ENCODE measurements at regions not wholly inside any gene's neighbourhood (a gene's known extent, or its start where the extent isn't known, plus 50 kb on each side); places are given as distances from the start of the nearest gene placed in this dataset.

DNA sequence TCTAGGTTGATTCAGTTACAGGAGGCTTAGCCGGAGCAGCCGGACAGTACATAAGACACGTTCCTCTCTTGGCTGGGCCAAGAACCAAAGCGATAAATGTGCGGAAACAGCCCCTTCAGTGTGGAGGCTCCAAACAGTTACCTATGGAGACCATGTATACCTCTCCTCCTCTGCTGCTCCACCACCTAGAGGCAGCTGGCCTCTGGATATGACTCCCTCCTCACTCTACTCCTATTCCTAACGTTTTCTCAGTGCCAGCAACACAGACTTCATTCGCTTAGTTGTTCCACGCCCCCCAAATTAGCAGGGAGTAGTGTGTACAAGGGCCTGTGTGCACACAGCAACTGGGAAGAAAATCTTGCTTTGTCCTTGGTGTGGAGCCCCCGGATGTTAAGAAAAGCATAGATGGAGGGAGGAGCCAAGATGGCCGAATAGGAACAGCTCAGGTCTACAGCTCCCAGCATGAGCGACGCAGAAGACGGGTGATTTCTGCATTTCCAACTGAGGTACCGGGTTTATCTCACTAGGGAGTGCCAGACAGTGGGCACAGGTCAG is 362.3 kb upstream of the KIRREL3 start:
- no peak overlapping the region for H3K9ac ChIP-seq (ENCODE audit: low read length)
- no peaks in the 10 kb centered on the region for H3K36me3 ChIP-seq (ENCODE audit: control insufficient read depth, insufficient read depth, low read length)
- no peak overlapping the region for H3K4me3 ChIP-seq (ENCODE audit: low read length)
- H3K27me3 ChIP-seq (ENCODE audit: control insufficient read depth, insufficient read depth, low read length), result no peaks in the 10 kb centered on the region
- H3K9me3 ChIP-seq (ENCODE audit: control insufficient read depth, low read length), result no peaks in the 10 kb centered on the region
- no peaks in the 10 kb centered on the region for H3K4me1 ChIP-seq (ENCODE audit: control insufficient read depth, insufficient read depth, low read length)

DNA sequence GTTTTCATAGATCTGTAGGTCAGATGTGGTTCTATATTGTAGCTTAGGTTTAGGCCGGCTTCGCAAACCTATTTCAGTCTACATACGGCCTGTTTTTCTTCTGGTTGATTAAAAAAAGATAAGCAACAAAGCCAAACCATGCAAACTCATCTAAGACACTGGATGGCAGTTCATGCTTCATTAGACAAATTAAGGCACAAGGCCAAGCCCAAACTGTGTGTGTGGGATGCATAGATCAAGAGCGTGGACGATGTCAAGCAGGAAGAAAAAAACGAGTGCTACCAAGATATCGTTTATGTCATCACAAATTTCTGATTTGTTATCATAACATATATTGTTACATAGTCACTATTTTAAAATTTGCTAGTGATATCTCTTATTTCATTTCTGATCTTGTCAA is 357.6 kb upstream of the KIRREL3 start:
- Histone ChIP-seq H3K27me3 (ENCODE audit: control insufficient read depth, insufficient read depth, low read length) (no peaks in the 10 kb centered on the region), H3K4me1 (ENCODE audit: control insufficient read depth, insufficient read depth, low read length) (no peaks in the 10 kb centered on the region), H3K9me3 (ENCODE audit: control insufficient read depth, low read length) (no peaks in the 10 kb centered on the region), H3K36me3 (ENCODE audit: control insufficient read depth, insufficient read depth, low read length) (no peaks in the 10 kb centered on the region), H3K9ac (ENCODE audit: low read length) (no peak overlapping the region), H3K4me3 (ENCODE audit: low read length) (no peak overlapping the region)

DNA sequence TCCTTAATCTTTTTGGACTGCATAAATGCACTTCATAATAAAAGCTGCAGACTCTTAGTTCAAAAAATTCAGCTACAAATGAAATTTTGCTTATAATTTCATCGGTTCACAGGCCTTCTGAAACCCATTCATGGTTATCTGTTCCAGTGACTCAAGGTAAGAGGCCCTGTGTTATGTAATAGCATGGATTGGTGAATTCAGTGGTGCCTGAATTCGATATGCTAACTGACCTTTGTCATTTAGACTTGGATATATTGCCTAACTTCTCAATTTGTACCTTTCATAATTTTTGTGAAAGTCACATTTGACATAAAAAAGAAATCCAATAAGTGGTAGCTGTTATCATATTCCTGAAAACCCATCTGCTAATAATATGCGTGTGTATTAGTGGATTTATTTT is 349.9 kb upstream of the KIRREL3 start:
- Histone ChIP-seq H3K4me1 (ENCODE audit: control insufficient read depth, insufficient read depth, low read length) (no peaks in the 10 kb centered on the region), H3K36me3 (ENCODE audit: control insufficient read depth, insufficient read depth, low read length) (no peaks in the 10 kb centered on the region), H3K9ac (ENCODE audit: low read length) (no peak overlapping the region)

DNA sequence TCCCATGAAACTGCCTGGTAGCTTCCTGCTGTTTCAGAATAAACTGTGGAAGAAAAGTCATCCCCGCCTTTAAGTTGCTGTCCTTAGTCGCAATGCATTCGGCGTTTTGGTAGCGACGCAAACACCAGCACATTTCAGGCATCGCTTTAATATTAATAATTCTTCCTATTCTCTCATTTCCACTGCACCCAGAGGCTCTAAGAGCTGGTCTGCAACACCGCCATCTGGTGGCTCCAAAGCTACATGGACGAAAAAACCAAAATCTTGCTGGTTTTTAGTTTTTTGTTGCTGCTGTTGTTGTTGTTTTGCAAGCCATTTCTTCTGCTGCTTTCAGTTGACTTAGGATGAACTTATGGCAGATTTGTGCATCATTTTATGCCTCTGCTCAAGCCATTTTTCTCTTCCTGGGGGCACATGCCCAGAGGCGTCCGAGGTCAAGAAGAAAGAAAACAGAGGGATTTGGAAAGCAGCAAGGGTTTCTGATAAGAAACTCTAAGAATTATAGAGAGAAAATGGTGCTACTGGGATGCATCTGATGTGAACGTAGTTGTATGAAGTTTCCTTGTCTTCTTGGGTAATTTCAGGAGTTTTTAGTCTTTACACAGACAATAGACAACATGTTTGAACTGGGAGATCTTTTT is 345.4 kb upstream of the KIRREL3 start:
- Histone ChIP-seq H3K9me3 (ENCODE audit: control insufficient read depth, low read length) (no peaks in the 10 kb centered on the region), H3K27me3 (ENCODE audit: control insufficient read depth, insufficient read depth, low read length) (no peaks in the 10 kb centered on the region), H3K4me1 (ENCODE audit: control insufficient read depth, insufficient read depth, low read length) (no peaks in the 10 kb centered on the region), H3K9ac (ENCODE audit: low read length) (no peak overlapping the region), H3K36me3 (ENCODE audit: control insufficient read depth, insufficient read depth, low read length) (no peaks in the 10 kb centered on the region), H3K4me3 (ENCODE audit: low read length) (no peak overlapping the region)

More for the DNA sequence above, 349.9 kb upstream of the KIRREL3 start:
- no peak overlapping the region for H3K4me3 ChIP-seq (ENCODE audit: low read length)
- no peaks in the 10 kb centered on the region for H3K27me3 ChIP-seq (ENCODE audit: control insufficient read depth, insufficient read depth, low read length)
- H3K9me3 ChIP-seq (ENCODE audit: control insufficient read depth, low read length), result no peaks in the 10 kb centered on the region

DNA sequence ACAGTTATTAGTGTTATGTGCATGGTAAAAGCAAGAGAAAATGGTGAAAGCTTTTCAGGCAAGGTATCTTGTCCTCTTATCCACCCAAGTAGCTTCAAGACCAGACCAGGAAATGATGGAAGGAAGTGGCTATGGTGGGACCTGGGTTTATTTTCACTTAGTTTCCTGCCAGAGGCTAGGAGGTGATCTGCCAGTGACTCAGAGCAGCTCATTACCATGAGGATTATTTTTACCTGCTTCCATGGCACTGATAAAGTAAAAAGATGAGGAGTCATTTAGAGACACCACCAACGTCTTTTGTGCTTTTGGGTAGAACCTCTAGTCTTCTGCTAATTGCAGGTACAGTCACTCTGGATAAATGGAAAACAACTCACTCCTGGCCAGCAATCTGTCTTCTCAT is 339.9 kb upstream of the KIRREL3 start:
- Histone ChIP-seq H3K9ac (ENCODE audit: low read length) (no peak overlapping the region), H3K4me3 (ENCODE audit: low read length) (no peak overlapping the region), H3K9me3 (ENCODE audit: control insufficient read depth, low read length) (no peaks in the 10 kb centered on the region), H3K4me1 (ENCODE audit: control insufficient read depth, insufficient read depth, low read length) (no peaks in the 10 kb centered on the region), H3K27me3 (ENCODE audit: control insufficient read depth, insufficient read depth, low read length) (no peaks in the 10 kb centered on the region), H3K36me3 (ENCODE audit: control insufficient read depth, insufficient read depth, low read length) (no peaks in the 10 kb centered on the region)

DNA sequence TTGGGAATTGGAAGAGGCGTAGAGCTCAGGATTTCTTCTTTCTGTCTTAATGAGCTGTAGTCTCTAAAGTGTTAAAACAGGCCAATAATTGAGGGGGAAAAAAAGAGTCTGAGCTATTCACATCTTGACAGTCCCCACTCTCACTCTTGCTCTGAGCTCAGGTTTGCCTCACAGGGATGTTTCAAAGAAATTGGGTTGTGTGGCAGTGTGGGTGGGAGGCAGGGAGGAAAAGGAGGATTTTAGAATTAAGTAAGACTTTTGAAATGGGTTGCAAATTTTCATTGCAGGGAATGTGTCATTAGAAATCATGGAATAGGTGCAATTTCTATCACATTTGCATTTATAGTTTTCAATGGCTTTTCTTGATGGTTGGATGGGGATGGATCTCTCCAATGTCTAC is 338.8 kb upstream of the KIRREL3 start:
- Histone ChIP-seq H3K36me3 (ENCODE audit: control insufficient read depth, insufficient read depth, low read length) (no peaks in the 10 kb centered on the region), H3K27me3 (ENCODE audit: control insufficient read depth, insufficient read depth, low read length) (no peaks in the 10 kb centered on the region), H3K9ac (ENCODE audit: low read length) (no peak overlapping the region), H3K9me3 (ENCODE audit: control insufficient read depth, low read length) (no peaks in the 10 kb centered on the region), H3K4me3 (ENCODE audit: low read length) (no peak overlapping the region), H3K4me1 (ENCODE audit: control insufficient read depth, insufficient read depth, low read length) (no peaks in the 10 kb centered on the region)

DNA sequence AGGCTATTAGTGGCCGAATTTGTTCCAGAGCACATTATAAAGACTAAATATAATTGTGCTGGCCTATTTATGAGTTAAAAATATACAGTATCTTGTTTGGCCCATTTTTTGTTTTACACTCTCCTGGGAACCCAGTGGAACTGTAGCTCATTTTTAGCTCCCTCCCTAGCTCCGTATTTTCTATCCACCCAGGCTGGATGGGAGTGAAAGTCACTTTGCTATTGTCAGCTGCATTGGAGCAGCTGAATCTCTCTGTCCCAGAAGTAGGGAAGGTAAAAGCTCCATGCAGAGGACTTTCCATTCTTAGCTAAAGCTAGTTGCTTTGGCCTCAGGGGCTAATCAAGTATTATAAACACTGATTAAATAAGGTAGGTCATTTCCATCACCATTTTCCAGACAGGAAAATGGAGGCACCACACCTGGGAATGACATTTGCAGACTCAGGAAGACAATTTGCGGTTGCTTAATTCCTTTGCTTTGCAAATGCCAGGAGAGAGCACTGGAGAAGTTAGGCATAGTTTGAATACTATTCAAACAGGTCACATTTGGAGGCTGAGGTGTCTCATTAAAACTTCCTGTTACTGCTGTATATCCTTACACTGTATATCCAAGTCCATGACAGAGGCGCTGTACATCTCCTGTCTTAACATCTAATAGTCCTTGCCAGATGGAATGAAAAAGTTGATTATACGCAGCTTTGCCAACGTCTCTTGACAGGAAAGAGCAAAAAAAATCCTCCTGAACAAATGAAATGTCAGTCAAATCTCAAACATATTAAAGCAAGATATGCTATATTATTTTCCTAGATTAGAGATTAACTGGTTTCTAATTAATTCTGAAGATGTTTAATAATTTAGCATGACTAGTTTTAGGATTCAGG is 338.1 kb upstream of the KIRREL3 start:
- Histone ChIP-seq H3K27me3 (ENCODE audit: control insufficient read depth, insufficient read depth, low read length) (no peaks in the 10 kb centered on the region), H3K36me3 (ENCODE audit: control insufficient read depth, insufficient read depth, low read length) (no peaks in the 10 kb centered on the region), H3K4me3 (ENCODE audit: low read length) (no peak overlapping the region), H3K4me1 (ENCODE audit: control insufficient read depth, insufficient read depth, low read length) (no peaks in the 10 kb centered on the region), H3K9ac (ENCODE audit: low read length) (no peak overlapping the region), H3K9me3 (ENCODE audit: control insufficient read depth, low read length) (no peaks in the 10 kb centered on the region)

DNA sequence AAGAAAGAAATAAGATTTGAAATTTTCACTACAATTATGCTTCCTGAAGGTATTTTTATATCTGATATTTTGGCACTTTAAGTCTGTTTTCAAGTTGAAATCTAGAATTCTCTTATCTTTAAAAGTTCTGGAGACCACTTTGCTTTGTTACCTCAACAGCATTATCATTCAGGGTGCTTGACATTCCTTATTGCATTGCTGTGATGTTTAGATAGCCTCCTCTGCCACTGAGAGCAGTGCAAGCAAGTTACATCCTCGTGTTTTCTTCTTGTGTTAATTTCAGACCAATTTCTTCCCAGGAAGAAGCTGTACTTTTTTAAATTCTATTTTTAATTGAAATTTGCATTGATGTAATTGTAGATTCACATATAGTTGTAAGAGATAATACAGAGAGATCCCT is 333.9 kb upstream of the KIRREL3 start:
- Histone ChIP-seq H3K9ac (ENCODE audit: low read length) (no peak overlapping the region), H3K9me3 (ENCODE audit: control insufficient read depth, low read length) (no peaks in the 10 kb centered on the region), H3K4me1 (ENCODE audit: control insufficient read depth, insufficient read depth, low read length) (no peaks in the 10 kb centered on the region), H3K4me3 (ENCODE audit: low read length) (no peak overlapping the region), H3K36me3 (ENCODE audit: control insufficient read depth, insufficient read depth, low read length) (no peaks in the 10 kb centered on the region), H3K27me3 (ENCODE audit: control insufficient read depth, insufficient read depth, low read length) (no peaks in the 10 kb centered on the region)

DNA sequence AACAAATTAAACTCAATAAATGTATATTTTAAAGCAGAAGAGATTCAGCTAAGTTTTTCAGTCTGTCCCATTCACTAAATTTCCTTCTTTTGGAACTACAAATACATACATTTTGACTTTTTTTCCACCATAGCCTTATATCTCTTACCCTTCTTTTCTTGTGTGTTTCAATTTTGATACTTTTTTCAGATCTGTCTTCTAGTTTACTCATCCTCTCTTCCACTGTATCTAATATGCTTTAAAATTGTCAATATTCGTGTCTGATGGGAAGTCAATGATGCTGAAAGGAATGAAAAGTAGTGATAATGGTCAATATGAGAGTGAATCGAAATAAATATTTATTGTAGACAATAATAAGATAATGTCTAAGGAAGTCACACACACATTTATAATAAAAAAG is 332.3 kb upstream of the KIRREL3 start:
- Histone ChIP-seq H3K9ac (ENCODE audit: low read length) (no peak overlapping the region), H3K27me3 (ENCODE audit: control insufficient read depth, insufficient read depth, low read length) (no peaks in the 10 kb centered on the region), H3K9me3 (ENCODE audit: control insufficient read depth, low read length) (no peaks in the 10 kb centered on the region), H3K4me3 (ENCODE audit: low read length) (no peak overlapping the region), H3K36me3 (ENCODE audit: control insufficient read depth, insufficient read depth, low read length) (no peaks in the 10 kb centered on the region), H3K4me1 (ENCODE audit: control insufficient read depth, insufficient read depth, low read length) (no peaks in the 10 kb centered on the region)

DNA sequence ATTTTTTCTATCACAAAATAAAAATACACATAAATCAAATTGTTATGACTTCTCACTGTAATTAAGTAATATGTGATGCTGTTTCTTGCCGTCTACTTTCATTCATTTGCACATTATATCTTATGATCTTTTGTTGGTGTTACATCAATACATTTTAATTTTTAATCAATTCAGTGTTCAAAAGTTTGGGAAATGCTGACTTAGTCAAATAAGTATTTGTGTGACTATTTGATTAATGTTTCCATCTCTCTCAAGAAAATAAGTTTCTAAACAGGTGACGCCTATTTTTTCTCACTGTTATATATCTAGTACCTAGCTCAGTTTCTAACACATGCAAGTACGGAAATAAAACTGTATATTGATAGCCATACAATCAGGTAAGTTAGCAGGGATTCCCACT is 329.5 kb upstream of the KIRREL3 start:
- Histone ChIP-seq H3K9ac (ENCODE audit: low read length) (no peak overlapping the region), H3K27me3 (ENCODE audit: control insufficient read depth, insufficient read depth, low read length) (no peaks in the 10 kb centered on the region), H3K4me1 (ENCODE audit: control insufficient read depth, insufficient read depth, low read length) (no peaks in the 10 kb centered on the region), H3K9me3 (ENCODE audit: control insufficient read depth, low read length) (no peaks in the 10 kb centered on the region), H3K4me3 (ENCODE audit: low read length) (no peak overlapping the region), H3K36me3 (ENCODE audit: control insufficient read depth, insufficient read depth, low read length) (no peaks in the 10 kb centered on the region)

DNA sequence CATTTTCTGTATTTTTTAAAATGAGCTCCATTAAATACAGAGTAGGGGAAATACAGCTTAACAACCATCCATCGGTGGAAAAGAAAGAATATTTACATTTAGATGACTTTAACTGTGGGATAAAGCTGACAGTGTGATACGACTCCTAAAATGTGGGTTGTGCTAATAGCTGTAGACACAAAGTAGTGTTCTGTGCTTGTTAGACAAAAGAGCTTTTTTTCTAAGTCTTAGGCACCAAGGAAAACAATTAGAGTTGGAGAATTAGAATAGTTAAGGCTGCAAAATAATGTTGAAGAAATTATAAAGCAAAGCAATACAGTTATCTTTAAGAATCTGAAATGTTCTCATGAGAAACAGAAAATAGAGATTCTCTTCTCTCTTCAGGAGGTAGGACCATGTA is 307.7 kb upstream of the KIRREL3 start:
- no peaks in the 10 kb centered on the region for H3K36me3 ChIP-seq (ENCODE audit: control insufficient read depth, insufficient read depth, low read length)

DNA sequence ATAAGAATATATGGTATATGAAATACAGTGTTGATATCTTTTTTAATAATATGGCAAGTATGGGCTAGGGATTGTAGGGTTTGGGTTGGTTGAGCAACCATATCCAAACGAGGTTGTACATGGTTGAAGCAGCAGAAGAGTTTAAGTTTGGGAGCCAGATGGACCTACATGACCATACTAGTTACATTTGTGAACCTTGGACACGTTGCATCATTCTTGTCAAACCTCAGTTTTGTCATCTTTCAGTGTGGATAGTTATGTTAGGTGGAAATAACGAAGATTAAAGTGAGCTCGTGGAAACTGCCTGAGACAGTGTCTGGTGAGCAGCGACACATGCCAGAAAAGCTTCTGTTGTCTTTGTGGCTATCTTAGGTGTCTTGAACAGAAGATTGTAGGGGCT is 307.1 kb upstream of the KIRREL3 start:
- no peak overlapping the region for H3K9ac ChIP-seq (ENCODE audit: low read length)
- no peak overlapping the region for H3K4me3 ChIP-seq (ENCODE audit: low read length)
- H3K4me1 ChIP-seq (ENCODE audit: control insufficient read depth, insufficient read depth, low read length), result no peaks in the 10 kb centered on the region
- no peaks in the 10 kb centered on the region for H3K9me3 ChIP-seq (ENCODE audit: control insufficient read depth, low read length)
- H3K27me3 ChIP-seq (ENCODE audit: control insufficient read depth, insufficient read depth, low read length), result no peaks in the 10 kb centered on the region
- no peaks in the 10 kb centered on the region for H3K36me3 ChIP-seq (ENCODE audit: control insufficient read depth, insufficient read depth, low read length)

More for the DNA sequence above, 307.7 kb upstream of the KIRREL3 start:
- H3K4me3 ChIP-seq (ENCODE audit: low read length), result no peak overlapping the region
- H3K9ac ChIP-seq (ENCODE audit: low read length), result no peak overlapping the region
- no peaks in the 10 kb centered on the region for H3K9me3 ChIP-seq (ENCODE audit: control insufficient read depth, low read length)
- H3K27me3 ChIP-seq (ENCODE audit: control insufficient read depth, insufficient read depth, low read length), result no peaks in the 10 kb centered on the region
- no peaks in the 10 kb centered on the region for H3K4me1 ChIP-seq (ENCODE audit: control insufficient read depth, insufficient read depth, low read length)
